OCI-LY1 (cell line): ENCODE measurements at regions not wholly inside any gene's neighbourhood (a gene's known extent, or its start where the extent isn't known, plus 50 kb on each side); places are given as distances from the start of the nearest gene placed in this dataset.

Source experiments
- EZH2 ChIP-seq: fragments of 200-600 bp; sonication (generic), shearing (Covaris generic); IDR thresholded peaks from 2 replicates; pipeline ENCODE4 v1.8.0; 2017; ENCODE audit warnings: borderline replicate concordance, mixed run types, mild to moderate bottlenecking, antibody characterized with exemption, low read length, moderate library complexity, mixed read lengths
- TF ChIP-seq, protein P1 (sequence below): fragments of 200-600 bp; sonication (generic), shearing (Covaris generic); IDR thresholded peaks from 2 replicates; pipeline ENCODE4 v1.5.1; 2017; ENCODE audit warnings: mild to moderate bottlenecking, antibody characterized with exemption, low read length, moderate library complexity, mixed read lengths

GRCh38 chr20:55557191-55557590, 448.1 kb downstream of the CBLN4 start:
- TF ChIP-seq, protein P1, sequence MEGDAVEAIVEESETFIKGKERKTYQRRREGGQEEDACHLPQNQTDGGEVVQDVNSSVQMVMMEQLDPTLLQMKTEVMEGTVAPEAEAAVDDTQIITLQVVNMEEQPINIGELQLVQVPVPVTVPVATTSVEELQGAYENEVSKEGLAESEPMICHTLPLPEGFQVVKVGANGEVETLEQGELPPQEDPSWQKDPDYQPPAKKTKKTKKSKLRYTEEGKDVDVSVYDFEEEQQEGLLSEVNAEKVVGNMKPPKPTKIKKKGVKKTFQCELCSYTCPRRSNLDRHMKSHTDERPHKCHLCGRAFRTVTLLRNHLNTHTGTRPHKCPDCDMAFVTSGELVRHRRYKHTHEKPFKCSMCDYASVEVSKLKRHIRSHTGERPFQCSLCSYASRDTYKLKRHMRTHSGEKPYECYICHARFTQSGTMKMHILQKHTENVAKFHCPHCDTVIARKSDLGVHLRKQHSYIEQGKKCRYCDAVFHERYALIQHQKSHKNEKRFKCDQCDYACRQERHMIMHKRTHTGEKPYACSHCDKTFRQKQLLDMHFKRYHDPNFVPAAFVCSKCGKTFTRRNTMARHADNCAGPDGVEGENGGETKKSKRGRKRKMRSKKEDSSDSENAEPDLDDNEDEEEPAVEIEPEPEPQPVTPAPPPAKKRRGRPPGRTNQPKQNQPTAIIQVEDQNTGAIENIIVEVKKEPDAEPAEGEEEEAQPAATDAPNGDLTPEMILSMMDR: no peak
- no peak for TF ChIP-seq EZH2
